ENCODE measurements at regions not wholly inside any gene's neighbourhood (a gene's known extent, or its start where the extent isn't known, plus 50 kb on each side); places are given as distances from the start of the nearest gene placed in this dataset.
"Not testable (repeated sequence)": the region's sequence is repeated elsewhere in the genome, so short reads cannot be mapped to it uniquely, and the experiment has no call there.

DNA sequence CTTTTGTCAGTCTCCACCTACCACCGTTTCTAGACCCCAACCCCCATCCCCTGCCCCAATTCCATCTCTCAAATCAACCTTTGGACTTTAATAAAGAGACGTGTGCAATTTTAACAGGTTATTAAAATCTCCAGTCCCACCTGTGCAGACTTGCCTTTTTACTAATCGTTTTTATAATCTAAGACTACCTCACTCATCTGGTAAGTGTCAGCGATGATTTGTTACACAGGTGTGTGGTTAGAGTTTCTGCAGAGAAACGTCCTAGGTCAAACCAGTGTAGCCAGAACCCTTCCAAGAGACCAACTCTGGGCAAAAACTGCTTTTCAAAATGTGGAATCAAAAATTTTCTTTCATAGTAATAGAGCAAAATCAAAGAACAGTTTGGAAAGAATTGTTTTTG, 60.4 kb upstream of the PELI2 start:
- DNase-seq: no peak

GRCh38 chr14:56059054-56059453, 59.2 kb upstream of the PELI2 start:
- DNase-seq: no peak

DNA sequence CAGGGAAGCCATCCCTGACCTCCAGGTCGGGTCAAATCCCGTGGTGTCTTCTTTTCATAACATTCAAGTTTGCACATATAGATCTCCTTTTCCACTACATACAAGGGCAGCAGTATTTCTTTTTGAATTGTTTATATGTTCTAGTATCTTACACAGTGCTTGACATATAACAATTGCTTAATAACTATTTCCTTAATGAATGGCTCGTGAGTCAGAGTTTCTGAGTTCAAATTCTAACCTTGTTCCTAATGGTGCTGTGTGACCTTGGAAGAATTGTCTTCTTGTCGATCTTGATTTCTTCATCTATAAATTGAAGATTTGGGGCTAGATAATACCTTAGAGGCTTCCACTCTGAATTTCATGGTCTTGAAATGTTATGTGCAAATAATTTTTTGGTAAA, 57.2 kb upstream of the PELI2 start:
- DNase-seq: no peak

DNA sequence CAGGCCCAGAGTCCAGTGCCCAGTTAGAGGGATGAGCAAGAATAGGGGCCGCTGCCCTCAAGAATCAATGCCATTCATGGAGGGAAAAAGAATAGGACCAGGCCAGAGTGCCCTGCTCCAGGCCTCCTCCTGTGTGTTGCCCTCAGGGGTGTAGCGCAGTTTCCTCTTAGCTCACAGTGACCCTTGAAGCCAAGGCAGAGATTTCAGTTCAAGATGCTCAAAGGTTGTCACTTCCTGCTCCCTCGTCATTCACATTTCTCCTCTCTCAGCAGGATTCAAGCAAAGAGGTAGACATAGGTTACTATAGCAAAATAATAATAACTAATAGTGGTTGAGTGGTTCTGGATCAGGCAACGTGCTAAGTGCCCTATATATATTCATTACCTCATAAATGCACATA, 55.1 kb upstream of the PELI2 start:
- no peak for DNase-seq

GRCh38 chr14:56064513-56064912, 53.7 kb upstream of the PELI2 start:
- DNase-seq: no peak

DNA sequence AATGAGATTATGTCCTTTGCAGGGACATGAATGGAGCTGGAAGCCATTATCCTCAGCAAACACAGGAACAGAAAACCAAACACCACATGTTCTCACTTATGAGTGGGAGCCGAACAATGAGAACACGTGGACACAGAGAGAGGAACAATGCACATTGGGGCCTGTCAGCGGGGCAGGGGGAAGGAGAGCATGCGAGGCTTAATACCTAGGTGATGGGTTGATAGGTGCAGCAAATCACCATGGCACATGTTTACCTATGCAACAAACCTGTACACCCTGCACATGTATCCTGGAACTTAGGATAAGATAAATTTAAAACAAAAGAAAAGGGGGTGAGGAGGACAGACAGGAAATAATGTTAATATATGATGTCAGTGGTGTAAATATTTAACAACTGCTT, 53.0 kb upstream of the PELI2 start:
- not testable (repeated sequence) for DNase-seq

GRCh38 chr14:56065621-56066290, 52.5 kb upstream of the PELI2 start:
- no peak for DNase-seq

Measured in CD4-positive, alpha-beta T cell treated with Interleukin-17A for 1 hour (primary cell).